HTR-8/SVneo (cell line): ENCODE measurements at regions not wholly inside any gene's neighbourhood (a gene's known extent, or its start where the extent isn't known, plus 50 kb on each side); places are given as distances from the start of the nearest gene placed in this dataset.

ENCODE experiments used
- DNase-seq: peaks from one replicate; pipeline ENCODE4 v3.0.0; 2011; ENCODE audit warnings: low spot score, mixed read lengths; ENCODE audit not compliant: insufficient read length
- FAIRE-seq: peaks from 2 replicates; lab custom pipeline; 2011; peaks lifted over from hg19 to GRCh38; lab: Jason Lieb, UNC

DNA sequence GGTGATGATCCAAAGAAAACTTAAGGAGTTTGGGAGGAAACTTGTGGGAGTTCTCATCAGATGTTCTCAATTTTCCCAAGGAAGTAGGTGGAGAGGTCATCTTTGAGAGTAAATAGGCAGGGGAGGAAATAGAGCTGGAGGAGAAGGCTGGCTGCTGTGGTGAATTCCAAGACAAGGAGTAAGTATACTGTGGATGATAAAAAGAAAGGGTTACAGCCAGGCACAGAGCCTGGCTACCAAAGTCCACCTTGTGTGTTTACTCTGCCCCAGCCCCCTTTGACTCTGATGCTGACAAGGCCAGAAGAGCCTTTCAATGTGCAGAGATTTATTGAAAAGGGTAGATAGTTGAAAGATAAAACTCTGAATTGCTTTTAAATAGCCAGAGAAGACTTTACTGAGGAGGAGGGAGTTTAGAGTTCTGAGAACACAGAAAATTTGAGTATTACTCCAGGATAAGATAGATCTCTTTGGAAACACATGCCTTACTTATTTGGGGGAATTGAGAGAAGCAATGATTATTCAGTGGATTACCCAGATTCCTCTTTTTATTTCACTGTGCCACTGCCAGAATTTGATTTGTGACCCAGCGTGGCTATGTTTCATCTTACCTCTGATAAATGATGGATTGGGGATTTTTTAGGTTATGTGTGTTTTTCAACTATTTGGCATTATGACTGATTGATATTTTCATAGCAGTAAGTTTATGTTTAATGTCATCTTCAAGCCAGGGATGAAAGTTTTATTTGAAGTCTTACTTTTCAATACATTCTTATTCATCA is 182.6 kb upstream of the JAG1 start:
- FAIRE-seq (no peak), DNase-seq (no peak)

- no peak for DNase-seq
- FAIRE-seq = no peak
Observed at GRCh38 chr20:10857352-10858070, 183.7 kb upstream of the JAG1 start.

DNA sequence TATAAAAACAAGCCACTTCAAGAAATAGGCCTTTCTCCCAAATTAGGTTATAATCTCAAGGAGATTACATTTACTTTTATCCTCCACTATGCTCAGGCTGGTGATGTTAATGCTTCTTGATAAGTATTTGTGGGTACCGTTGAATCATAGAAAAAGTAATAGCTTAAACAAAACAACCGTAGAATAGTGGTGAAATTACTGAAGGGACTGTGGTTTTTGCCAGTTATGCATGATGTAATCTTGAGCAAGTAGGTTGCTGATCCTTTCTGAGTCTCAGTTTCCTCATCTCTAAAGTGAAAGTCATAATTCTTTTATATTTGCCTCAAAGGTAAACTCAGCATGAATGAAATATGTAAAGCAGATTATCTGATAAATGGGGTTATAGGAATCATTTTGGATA is 187.3 kb upstream of the JAG1 start:
- FAIRE-seq (no peak), DNase-seq (no peak)

- FAIRE-seq (no peak), DNase-seq (no peak)
Observed at GRCh38 chr20:10861619-10862018, 187.8 kb upstream of the JAG1 start.

DNA sequence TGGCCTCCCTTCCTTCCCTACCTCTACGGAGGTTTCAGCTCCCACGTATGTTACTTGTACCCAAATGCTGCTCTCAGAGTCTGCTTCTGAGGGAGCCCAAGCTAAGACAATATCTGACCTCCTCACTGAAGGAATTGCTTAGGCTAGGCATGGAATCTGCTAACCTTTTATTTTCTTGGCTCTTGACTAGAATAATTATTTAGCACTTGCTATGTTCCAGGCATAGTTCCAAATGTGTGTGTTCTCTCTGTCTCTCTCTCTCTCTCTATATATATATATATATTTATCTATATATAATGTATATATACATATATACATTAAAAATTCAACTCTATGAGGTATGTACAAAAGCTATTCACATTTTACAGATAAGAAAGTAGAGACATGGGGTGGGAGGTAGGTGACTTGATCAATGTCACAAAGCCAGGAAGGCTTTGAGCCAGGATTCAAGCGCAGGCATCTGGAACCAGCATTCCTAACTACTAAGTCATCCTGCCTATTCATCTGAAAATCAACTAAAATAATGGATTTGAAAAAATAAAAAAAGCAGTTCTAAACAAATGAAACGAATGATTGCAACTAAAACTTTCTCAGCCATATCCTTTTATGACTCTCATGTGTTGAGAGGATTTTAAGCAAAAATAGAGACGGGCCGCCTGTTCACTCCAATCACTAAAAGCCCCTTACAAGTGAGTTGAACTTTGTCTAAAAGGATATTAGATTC is 189.7 kb upstream of the JAG1 start:
- FAIRE-seq (no peak), DNase-seq (no peak)

DNA sequence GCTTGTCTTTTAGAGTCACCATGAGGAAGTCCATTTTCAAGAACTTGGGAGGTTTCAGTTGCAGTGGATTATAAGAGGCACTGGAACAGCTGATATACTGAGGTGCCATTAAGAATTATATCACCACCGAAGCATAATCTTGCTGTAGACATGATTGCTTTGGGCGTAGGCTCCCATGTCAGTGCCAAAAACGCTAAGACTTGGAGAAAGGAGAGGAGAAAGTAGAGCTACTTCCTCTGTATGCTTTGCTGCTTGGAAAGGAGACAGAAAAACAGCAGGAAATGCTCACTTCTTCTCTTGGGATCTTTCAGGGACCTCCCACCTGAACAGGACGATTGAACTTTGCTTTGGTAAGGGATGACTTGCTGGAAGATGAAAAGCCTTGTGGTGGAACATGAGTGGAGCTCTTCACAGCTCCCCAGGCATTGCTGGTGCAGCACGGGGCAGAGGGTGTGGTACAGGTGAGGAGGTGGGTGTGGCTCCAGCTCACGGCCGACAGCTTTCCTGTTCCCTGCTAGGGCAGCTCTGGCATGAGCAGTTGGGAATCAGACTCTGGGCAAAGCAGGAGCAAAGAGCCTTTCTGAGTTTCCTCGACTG is 190.4 kb upstream of the JAG1 start:
- DNase-seq (no peak), FAIRE-seq (no peak)

DNA sequence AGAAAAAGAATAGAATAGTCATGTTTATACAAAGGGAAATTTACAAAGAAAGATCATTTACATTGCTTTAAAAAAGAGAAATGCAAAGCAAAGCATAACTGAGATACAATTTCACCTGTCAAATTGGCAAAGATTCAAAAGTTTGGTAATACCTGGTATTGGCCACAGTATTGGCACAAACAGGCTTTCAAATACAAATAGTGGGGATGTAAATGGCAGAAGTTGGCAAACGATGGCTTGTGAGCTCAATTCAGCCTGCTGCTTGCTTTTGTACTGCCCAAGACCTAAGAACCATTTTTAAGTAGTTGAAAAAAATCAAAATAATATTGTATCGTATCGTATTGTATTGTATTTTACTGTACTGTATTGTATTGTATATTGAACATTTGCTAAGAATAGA is 194.5 kb upstream of the JAG1 start:
- no peak for DNase-seq
- no peak for FAIRE-seq

GRCh38 chr20:10873026-10873425 is 199.2 kb upstream of the JAG1 start:
- FAIRE-seq (peak; percentile 16), DNase-seq (no peak)

DNA sequence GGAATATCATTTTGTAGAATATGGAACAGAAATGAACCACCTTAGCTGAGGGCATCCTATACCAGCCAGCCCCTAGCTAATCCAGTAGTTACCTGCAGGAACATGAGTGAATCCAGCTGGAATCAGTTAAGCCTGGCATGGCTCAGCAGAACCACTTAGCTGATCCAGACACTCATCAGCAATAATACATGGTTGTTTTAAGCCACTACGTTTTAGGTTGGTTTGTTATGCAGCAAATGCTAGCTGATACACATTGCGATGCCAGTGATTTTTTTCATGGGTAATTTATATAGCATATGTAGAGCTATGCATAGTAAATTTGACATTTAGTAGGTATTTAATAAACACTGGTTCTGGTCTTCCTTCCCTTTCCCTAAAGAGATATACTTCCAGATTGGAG is 201.9 kb upstream of the JAG1 start:
- no peak for DNase-seq
- no peak for FAIRE-seq

- no peak for FAIRE-seq
- DNase-seq = no peak
Observed at GRCh38 chr20:10876558-10876957, 202.8 kb upstream of the JAG1 start.

DNA sequence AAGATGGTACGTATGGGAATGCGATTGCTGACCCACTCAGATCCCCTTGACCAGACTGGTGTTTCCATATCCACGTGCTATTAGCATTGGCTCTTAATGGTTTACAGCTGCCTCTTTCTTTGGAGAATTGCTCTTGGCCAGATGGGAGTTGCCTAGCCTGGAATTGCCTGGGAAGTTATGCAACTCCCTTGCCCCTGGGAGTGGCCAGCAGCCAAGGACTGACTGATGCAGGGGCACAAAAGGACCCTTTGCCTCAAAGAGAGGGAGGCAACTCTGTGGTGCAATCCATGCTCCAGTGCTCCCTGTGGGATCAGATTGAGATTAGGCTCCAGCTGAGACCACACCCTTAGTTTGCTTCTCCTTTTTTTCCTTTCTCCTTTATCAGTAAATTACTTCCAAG is 203.5 kb upstream of the JAG1 start:
- no peak for FAIRE-seq
- no peak for DNase-seq

DNA sequence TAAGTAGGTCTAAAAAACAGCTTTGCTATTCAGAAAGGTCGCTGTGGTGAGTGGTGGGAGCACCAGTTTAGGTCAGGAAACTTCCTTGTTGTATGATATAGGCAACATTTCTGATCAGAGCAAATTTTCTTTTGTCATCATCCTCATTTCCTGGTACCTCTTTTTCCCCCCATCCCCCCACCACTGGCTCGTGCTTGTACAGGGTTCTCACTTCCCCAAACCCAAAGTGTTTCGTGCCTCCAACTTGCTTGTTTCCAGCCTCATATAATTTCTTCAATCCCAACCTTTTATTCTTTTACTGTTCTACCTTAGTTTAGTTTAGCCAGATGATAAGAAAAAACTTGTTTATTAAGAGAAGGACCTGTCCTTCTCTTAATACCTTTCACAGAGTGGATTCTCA is 209.4 kb upstream of the JAG1 start:
- FAIRE-seq = no peak
- no peak for DNase-seq

GRCh38 chr20:10893321-10893720 is 219.5 kb upstream of the JAG1 start:
- no peak for DNase-seq
- no peak for FAIRE-seq

- FAIRE-seq (no peak), DNase-seq (no peak)
Observed at GRCh38 chr20:10897336-10897735, 223.5 kb upstream of the JAG1 start.

GRCh38 chr20:10898552-10898951 is 224.8 kb upstream of the JAG1 start:
- DNase-seq = no peak
- no peak for FAIRE-seq

DNA sequence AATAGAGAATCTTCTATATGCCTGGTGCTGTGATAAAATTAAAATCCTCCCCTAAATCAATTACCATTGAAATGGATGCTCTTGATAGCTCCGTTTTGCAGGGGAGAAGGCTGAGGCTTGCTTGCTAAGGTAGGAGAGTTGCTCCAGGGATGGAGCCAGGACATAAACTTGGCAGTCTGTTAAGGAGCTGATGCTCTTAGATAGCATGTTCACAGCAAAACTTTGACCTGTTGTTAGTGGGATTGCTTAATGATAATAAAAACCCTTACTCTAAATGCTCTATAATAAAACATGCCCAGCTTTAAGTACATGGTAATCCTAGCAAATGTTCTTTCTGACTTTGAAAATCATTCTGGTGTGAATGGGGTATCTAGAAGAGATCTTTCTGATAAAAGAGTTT is 228.4 kb upstream of the JAG1 start:
- DNase-seq (no peak), FAIRE-seq (no peak)

DNA sequence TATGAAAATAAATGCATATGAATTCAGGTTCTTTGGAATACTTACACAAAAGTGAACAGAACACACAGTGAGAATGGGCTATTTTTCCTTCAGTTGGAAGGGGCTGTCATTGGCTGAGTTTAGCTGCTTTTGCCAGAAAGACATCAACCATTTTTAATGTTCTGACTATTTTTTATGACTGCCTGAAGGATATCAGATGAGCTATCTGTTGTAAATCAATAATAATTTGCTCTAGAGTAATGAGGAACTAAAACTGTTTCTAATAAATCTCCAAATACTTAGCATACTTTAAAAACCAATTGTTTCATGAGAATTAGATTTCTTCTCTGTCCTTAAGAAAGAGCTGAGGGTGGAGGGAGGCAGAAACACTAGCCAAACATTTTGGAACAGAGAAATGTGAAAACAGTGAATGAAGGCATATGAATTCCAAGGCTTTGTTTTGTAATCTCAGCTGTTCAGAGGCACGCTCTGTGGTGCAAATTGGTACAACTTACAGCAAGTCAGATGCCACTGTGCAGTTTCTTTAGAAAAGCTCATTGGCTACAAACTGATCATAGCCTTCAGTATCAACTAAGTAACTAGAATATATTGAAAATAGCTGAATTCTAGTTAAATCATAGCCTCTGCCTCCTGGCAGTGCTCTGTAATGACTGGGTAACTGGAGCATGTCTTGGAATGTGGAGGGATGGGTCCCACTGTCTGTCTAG is 228.9 kb upstream of the JAG1 start:
- no peak for DNase-seq
- no peak for FAIRE-seq

- FAIRE-seq = no peak
Observed at GRCh38 chr20:10906834-10907233, 233.0 kb upstream of the JAG1 start.

DNA sequence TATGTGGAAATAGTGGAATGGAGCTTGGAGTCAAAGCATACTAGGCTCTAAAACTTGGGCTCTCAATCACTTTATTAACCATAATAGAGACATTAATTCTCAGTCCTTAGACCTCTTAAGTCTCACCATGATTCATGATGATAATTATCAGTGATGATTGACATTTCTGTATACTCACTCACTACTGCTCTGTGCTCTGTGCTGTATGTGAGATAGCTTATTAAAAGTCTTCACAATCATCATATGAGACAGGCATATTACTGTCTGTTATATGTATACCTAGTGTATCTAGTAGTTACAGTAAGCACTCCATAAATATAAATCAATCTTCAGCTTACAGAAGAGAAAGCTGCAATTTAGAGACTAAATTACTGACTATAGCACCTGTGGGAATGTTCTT is 236.0 kb upstream of the JAG1 start:
- FAIRE-seq (no peak), DNase-seq (no peak)

More at GRCh38 chr20:10906834-10907233, 233.0 kb upstream of the JAG1 start:
- no peak for DNase-seq

GRCh38 chr20:10910535-10911178 is 236.9 kb upstream of the JAG1 start:
- DNase-seq = no peak
- no peak for FAIRE-seq
